ENCODE measurements at regions not wholly inside any gene's neighbourhood (a gene's known extent, or its start where the extent isn't known, plus 50 kb on each side); places are given as distances from the start of the nearest gene placed in this dataset.

- no peak for TF ChIP-seq POLR2A (IDR thresholded peaks at IDR 0.05; ENCODE audit: low read depth, low read length)
- DNase-seq (ENCODE audit: insufficient read length, low spot score) (no peak), FAIRE-seq (no peak)
Measured at GRCh38 chr9:7368410-7369292, 430.9 kb downstream of the DMAC1 start.

GRCh38 chr9:7367726-7368125 is 431.9 kb downstream of the DMAC1 start:
- FAIRE-seq, result no peak
- DNase-seq (ENCODE audit: insufficient read length, low spot score), result no peak
- TF ChIP-seq POLR2A (IDR thresholded peaks at IDR 0.05; ENCODE audit: low read depth, low read length), result no peak

- FAIRE-seq (no peak), DNase-seq (ENCODE audit: insufficient read length, low spot score) (no peak)
- TF ChIP-seq POLR2A (IDR thresholded peaks at IDR 0.05; ENCODE audit: low read depth, low read length), result no peak
Measured at GRCh38 chr9:7366121-7366520, 433.5 kb downstream of the DMAC1 start.

- no peak for DNase-seq (ENCODE audit: insufficient read length, low spot score)
- FAIRE-seq, result no peak
- TF ChIP-seq POLR2A (IDR thresholded peaks at IDR 0.05; ENCODE audit: low read depth, low read length), result no peak
Measured at GRCh38 chr9:7363777-7364477, 435.7 kb downstream of the DMAC1 start.

- DNase-seq (ENCODE audit: insufficient read length, low spot score) (peak; percentile 7), FAIRE-seq (no peak)
- no peak for TF ChIP-seq POLR2A (IDR thresholded peaks at IDR 0.05; ENCODE audit: low read depth, low read length)
Measured at GRCh38 chr9:7360513-7360912, 439.1 kb downstream of the DMAC1 start.

GRCh38 chr9:7358876-7359275 is 440.7 kb downstream of the DMAC1 start:
- DNase-seq (ENCODE audit: insufficient read length, low spot score) (no peak), FAIRE-seq (no peak)
- TF ChIP-seq POLR2A (IDR thresholded peaks at IDR 0.05; ENCODE audit: low read depth, low read length), result no peak

- TF ChIP-seq POLR2A (IDR thresholded peaks at IDR 0.05; ENCODE audit: low read depth, low read length), result no peak
- no peak for FAIRE-seq
- DNase-seq (ENCODE audit: insufficient read length, low spot score), result no peak
Measured at GRCh38 chr9:7354704-7355103, 444.9 kb downstream of the DMAC1 start.

- FAIRE-seq (no peak), DNase-seq (ENCODE audit: insufficient read length, low spot score) (no peak)
- no peak for TF ChIP-seq POLR2A (IDR thresholded peaks at IDR 0.05; ENCODE audit: low read depth, low read length)
Measured at GRCh38 chr9:7348692-7349091, 450.9 kb downstream of the DMAC1 start.

GRCh38 chr9:7347556-7347955 is 452.0 kb downstream of the DMAC1 start:
- TF ChIP-seq POLR2A (IDR thresholded peaks at IDR 0.05; ENCODE audit: low read depth, low read length), result no peak
- FAIRE-seq (no peak), DNase-seq (ENCODE audit: insufficient read length, low spot score) (no peak)

- no peak for FAIRE-seq
- no peak for TF ChIP-seq POLR2A (IDR thresholded peaks at IDR 0.05; ENCODE audit: low read depth, low read length)
- no peak for DNase-seq (ENCODE audit: insufficient read length, low spot score)
Measured at GRCh38 chr9:7346144-7346543, 453.4 kb downstream of the DMAC1 start.

- FAIRE-seq, result no peak
- no peak for DNase-seq (ENCODE audit: insufficient read length, low spot score)
- no peak for TF ChIP-seq POLR2A (IDR thresholded peaks at IDR 0.05; ENCODE audit: low read depth, low read length)
Measured at GRCh38 chr9:7342736-7343135, 456.8 kb downstream of the DMAC1 start.

GRCh38 chr9:7342229-7342628 is 457.3 kb downstream of the DMAC1 start:
- no peak for FAIRE-seq
- DNase-seq (ENCODE audit: insufficient read length, low spot score), result no peak
- TF ChIP-seq POLR2A (IDR thresholded peaks at IDR 0.05; ENCODE audit: low read depth, low read length), result no peak

- FAIRE-seq, result no peak
- no peak for DNase-seq (ENCODE audit: insufficient read length, low spot score)
- no peak for TF ChIP-seq POLR2A (IDR thresholded peaks at IDR 0.05; ENCODE audit: low read depth, low read length)
Measured at GRCh38 chr9:7341571-7341970, 458.0 kb downstream of the DMAC1 start.

- DNase-seq (ENCODE audit: insufficient read length, low spot score), result no peak
- no peak for TF ChIP-seq POLR2A (IDR thresholded peaks at IDR 0.05; ENCODE audit: low read depth, low read length)
- FAIRE-seq, result no peak
Measured at GRCh38 chr9:7340451-7340850, 459.1 kb downstream of the DMAC1 start.
